GM19468 (cell line): ENCODE measurements at regions not wholly inside any gene's neighbourhood (a gene's known extent, or its start where the extent isn't known, plus 50 kb on each side); places are given as distances from the start of the nearest gene placed in this dataset.
"Not testable (repeated sequence)": the region's sequence is repeated elsewhere in the genome, so short reads cannot be mapped to it uniquely, and the experiment has no call there.

Source experiments
- ATAC-seq: cut with Tn5 transposase; IDR thresholded peaks from one replicate; pipeline ENCODE4 v1.9.1; 2021; ENCODE audit warnings: mild to moderate bottlenecking, moderate library complexity, moderate number of reproducible peaks; ENCODE audit not compliant: unreplicated experiment; ENCODE audit errors: extremely low read depth

- no peak for ATAC-seq
Observed at GRCh38 chr10:80938903-80939302, 401.2 kb downstream of the SH2D4B start.

- ATAC-seq: peak; percentile 52
Observed at GRCh38 chr10:80945264-80945880, 407.7 kb downstream of the SH2D4B start.

GRCh38 chr10:80946073-80946472 is 408.4 kb downstream of the SH2D4B start:
- no peak for ATAC-seq

GRCh38 chr10:80946957-80947726 is 409.4 kb downstream of the SH2D4B start:
- no peak for ATAC-seq

GRCh38 chr10:80949785-80950184 is 412.1 kb downstream of the SH2D4B start:
- no peak for ATAC-seq

GRCh38 chr10:80952436-80952835 is 414.7 kb downstream of the SH2D4B start:
- ATAC-seq: no peak

GRCh38 chr10:80957161-80957560 is 419.5 kb downstream of the SH2D4B start:
- ATAC-seq: no peak

GRCh38 chr10:80964179-80964578 is 426.5 kb downstream of the SH2D4B start:
- no peak for ATAC-seq

- peak; percentile 73 for ATAC-seq
Observed at GRCh38 chr10:80964955-80965614, 427.4 kb downstream of the SH2D4B start.

GRCh38 chr10:80966326-80966986 is 428.8 kb downstream of the SH2D4B start:
- no peak for ATAC-seq

- ATAC-seq: not testable (repeated sequence)
Observed at GRCh38 chr10:80967357-80967756, 429.7 kb downstream of the SH2D4B start.

- ATAC-seq: no peak
Observed at GRCh38 chr10:80968903-80969302, 431.2 kb downstream of the SH2D4B start.

GRCh38 chr10:80971461-80971860 is 433.8 kb downstream of the SH2D4B start:
- no peak for ATAC-seq

GRCh38 chr10:80976658-80977057 is 439.0 kb downstream of the SH2D4B start:
- no peak for ATAC-seq

- no peak for ATAC-seq
Observed at GRCh38 chr10:80985102-80985501, 447.4 kb downstream of the SH2D4B start.

GRCh38 chr10:80986596-80986995 is 448.9 kb downstream of the SH2D4B start:
- no peak for ATAC-seq

GRCh38 chr10:80988755-80989154 is 451.1 kb downstream of the SH2D4B start:
- ATAC-seq: no peak

- ATAC-seq: no peak
Observed at GRCh38 chr10:80996615-80997193, 459.0 kb downstream of the SH2D4B start.

GRCh38 chr10:81000781-81001180 is 463.1 kb downstream of the SH2D4B start:
- ATAC-seq: no peak

GRCh38 chr10:81002382-81002781 is 464.7 kb downstream of the SH2D4B start:
- no peak for ATAC-seq
